ENCODE measurements at regions not wholly inside any gene's neighbourhood (a gene's known extent, or its start where the extent isn't known, plus 50 kb on each side); places are given as distances from the start of the nearest gene placed in this dataset.
A peak's percentile ranks its signal among the peaks of the same experiment; 100 is the strongest.

GRCh38 chr7:33700001-33700899 is 205.1 kb upstream of the BMPER start:
- no peak for TF ChIP-seq CTCF (IDR thresholded peaks at IDR 0.05; ENCODE audit: unreplicated experiment)
- no peak overlapping the region for H3K4me3 Mint-ChIP-seq (ENCODE audit: low read depth)
- peaks cover 19% of the 10 kb centered on the region for H3K36me3 Mint-ChIP-seq (ENCODE audit: insufficient read depth)
- no peak overlapping the region for H3K27ac Mint-ChIP-seq
- no peaks in the 10 kb centered on the region for H3K4me1 Mint-ChIP-seq (ENCODE audit: low read depth)
- no peak for DNase-seq (ENCODE audit: low spot score, unreplicated experiment)
- H3K27me3 Mint-ChIP-seq: no peaks in the 10 kb centered on the region
- peaks cover 35% of the 10 kb centered on the region for H3K9me3 Mint-ChIP-seq (ENCODE audit: low read depth)

- no peaks in the 10 kb centered on the region for H3K27me3 Mint-ChIP-seq
- H3K4me3 Mint-ChIP-seq (ENCODE audit: low read depth): no peak overlapping the region
- no peak for TF ChIP-seq CTCF (IDR thresholded peaks at IDR 0.05; ENCODE audit: unreplicated experiment)
- no peak overlapping the region for H3K27ac Mint-ChIP-seq
- peaks cover 35% of the 10 kb centered on the region for H3K9me3 Mint-ChIP-seq (ENCODE audit: low read depth)
- H3K36me3 Mint-ChIP-seq (ENCODE audit: insufficient read depth): peaks cover 19% of the 10 kb centered on the region
- no peak for DNase-seq (ENCODE audit: low spot score, unreplicated experiment)
- peaks cover 2% of the 10 kb centered on the region for H3K4me1 Mint-ChIP-seq (ENCODE audit: low read depth)
Observed at GRCh38 chr7:33701189-33701740, 204.1 kb upstream of the BMPER start.

GRCh38 chr7:33701927-33702326 is 203.4 kb upstream of the BMPER start:
- Mint-ChIP-seq H3K4me3 (ENCODE audit: low read depth) (no peak overlapping the region), H3K9me3 (ENCODE audit: low read depth) (peaks cover 35% of the 10 kb centered on the region), H3K4me1 (ENCODE audit: low read depth) (peaks cover 2% of the 10 kb centered on the region), H3K27me3 (peaks cover under 1% of the 10 kb centered on the region), H3K27ac (no peak overlapping the region), H3K36me3 (ENCODE audit: insufficient read depth) (peaks cover 19% of the 10 kb centered on the region)
- no peak for TF ChIP-seq CTCF (IDR thresholded peaks at IDR 0.05; ENCODE audit: unreplicated experiment)
- no peak for DNase-seq (ENCODE audit: low spot score, unreplicated experiment)

GRCh38 chr7:33702514-33703054 is 202.8 kb upstream of the BMPER start:
- TF ChIP-seq CTCF (IDR thresholded peaks at IDR 0.05; ENCODE audit: unreplicated experiment): no peak
- Mint-ChIP-seq H3K36me3 (ENCODE audit: insufficient read depth) (peaks cover 19% of the 10 kb centered on the region), H3K4me3 (ENCODE audit: low read depth) (no peak overlapping the region), H3K27me3 (peaks cover 4% of the 10 kb centered on the region), H3K4me1 (ENCODE audit: low read depth) (peaks cover 2% of the 10 kb centered on the region), H3K9me3 (ENCODE audit: low read depth) (peaks cover 35% of the 10 kb centered on the region), H3K27ac (no peak overlapping the region)
- DNase-seq (ENCODE audit: low spot score, unreplicated experiment): no peak

- H3K9me3 Mint-ChIP-seq (ENCODE audit: low read depth): peaks cover 27% of the 10 kb centered on the region
- no peak overlapping the region for H3K4me3 Mint-ChIP-seq (ENCODE audit: low read depth)
- H3K27me3 Mint-ChIP-seq: peaks cover 4% of the 10 kb centered on the region
- H3K36me3 Mint-ChIP-seq (ENCODE audit: insufficient read depth): peaks cover 13% of the 10 kb centered on the region
- H3K27ac Mint-ChIP-seq: peak overlapping the region; percentile 16
- H3K4me1 Mint-ChIP-seq (ENCODE audit: low read depth): peaks cover 2% of the 10 kb centered on the region
- no peak for DNase-seq (ENCODE audit: low spot score, unreplicated experiment)
- no peak for TF ChIP-seq CTCF (IDR thresholded peaks at IDR 0.05; ENCODE audit: unreplicated experiment)
Observed at GRCh38 chr7:33705333-33705833, 200.0 kb upstream of the BMPER start.

Measured in progenitor cell of endocrine pancreas (in vitro differentiated cells).